ENCODE measurements at regions not wholly inside any gene's neighbourhood (a gene's known extent, or its start where the extent isn't known, plus 50 kb on each side); places are given as distances from the start of the nearest gene placed in this dataset.

DNA sequence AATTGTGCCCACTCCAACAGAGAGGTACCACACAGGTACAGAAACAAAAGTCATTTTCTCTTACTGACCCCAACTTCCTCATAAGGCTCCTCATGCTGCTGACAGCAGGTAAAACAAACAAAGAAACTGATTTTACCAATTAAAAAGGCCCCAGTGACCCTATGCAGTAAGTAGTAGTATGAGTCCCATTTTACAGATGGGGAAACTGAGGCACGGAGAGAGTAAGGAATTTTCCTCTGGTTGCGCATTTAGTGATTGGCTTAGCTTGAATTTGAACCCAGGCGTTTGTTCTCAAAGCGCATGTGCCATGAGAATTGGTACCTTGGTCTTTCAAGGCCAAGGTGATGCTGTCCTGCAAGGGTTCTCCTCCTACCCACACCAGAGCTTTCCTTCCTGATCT, 66.1 kb upstream of the ZBTB40 start:
- TF ChIP-seq, protein P1, sequence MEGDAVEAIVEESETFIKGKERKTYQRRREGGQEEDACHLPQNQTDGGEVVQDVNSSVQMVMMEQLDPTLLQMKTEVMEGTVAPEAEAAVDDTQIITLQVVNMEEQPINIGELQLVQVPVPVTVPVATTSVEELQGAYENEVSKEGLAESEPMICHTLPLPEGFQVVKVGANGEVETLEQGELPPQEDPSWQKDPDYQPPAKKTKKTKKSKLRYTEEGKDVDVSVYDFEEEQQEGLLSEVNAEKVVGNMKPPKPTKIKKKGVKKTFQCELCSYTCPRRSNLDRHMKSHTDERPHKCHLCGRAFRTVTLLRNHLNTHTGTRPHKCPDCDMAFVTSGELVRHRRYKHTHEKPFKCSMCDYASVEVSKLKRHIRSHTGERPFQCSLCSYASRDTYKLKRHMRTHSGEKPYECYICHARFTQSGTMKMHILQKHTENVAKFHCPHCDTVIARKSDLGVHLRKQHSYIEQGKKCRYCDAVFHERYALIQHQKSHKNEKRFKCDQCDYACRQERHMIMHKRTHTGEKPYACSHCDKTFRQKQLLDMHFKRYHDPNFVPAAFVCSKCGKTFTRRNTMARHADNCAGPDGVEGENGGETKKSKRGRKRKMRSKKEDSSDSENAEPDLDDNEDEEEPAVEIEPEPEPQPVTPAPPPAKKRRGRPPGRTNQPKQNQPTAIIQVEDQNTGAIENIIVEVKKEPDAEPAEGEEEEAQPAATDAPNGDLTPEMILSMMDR (IDR thresholded peaks at IDR 0.05; ENCODE audit: control insufficient read depth, insufficient read depth, low read depth, low read length, missing control alignments) = no peak
- no peak for DNase-seq (ENCODE audit: low read depth)
- no peak overlapping the region for H3K4me3 ChIP-seq (ENCODE audit: control insufficient read depth, low read depth, low read length)

DNA sequence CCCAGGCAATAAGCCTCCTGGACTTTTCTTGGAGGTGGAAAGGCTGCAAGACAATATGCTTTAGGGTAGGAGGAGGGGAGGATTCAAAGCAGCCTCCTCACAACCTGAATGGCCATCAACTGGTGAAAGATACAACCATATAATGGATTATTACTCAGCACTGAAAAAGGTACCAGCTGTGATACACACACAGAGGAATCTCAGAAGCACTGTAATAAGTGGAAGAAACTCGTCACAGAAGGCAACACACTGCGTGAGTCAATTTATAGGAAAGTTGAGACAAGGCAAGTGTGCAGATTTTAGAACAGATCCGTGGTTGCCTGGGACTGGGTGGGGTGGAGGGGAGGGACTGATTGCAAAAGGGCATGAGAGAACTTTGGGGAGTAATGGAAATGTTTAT, 64.9 kb upstream of the ZBTB40 start:
- no peak for DNase-seq (ENCODE audit: low read depth)
- H3K4me3 ChIP-seq (ENCODE audit: control insufficient read depth, low read depth, low read length) = no peak overlapping the region
- TF ChIP-seq, protein P1 (IDR thresholded peaks at IDR 0.05; ENCODE audit: control insufficient read depth, insufficient read depth, low read depth, low read length, missing control alignments) = no peak

DNA sequence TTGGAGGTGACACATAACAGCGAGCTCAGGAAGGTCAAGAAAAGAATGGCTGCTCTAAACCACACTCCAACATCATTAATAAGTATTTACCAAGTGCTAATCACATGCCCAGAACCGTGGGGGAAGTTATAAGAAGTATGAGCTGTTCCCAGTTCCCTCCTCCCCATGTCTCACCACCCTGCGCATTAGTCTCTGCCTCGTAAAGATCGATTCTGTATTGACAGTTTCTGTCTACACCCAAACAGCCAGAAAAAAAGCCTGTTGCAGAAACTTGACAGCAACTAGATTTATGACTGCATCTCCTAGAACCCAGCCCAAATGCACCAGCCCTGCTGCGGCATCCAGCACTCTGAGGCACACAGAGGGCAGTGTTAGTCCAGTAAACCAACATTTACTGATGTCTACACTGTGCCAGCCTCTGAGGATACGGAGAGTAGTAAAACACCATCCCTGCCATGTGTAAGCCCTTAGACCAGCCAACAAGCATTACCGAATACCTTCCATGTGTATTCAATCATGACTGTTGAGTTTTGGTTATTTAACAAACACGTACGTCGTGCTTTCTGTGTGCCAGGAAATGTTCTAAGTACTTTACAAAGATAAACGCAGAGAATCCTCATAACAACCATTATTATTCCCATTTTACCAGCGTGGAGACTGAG, 63.6 kb upstream of the ZBTB40 start:
- no peak overlapping the region for H3K4me3 ChIP-seq (ENCODE audit: control insufficient read depth, low read depth, low read length)
- TF ChIP-seq, protein P1 (IDR thresholded peaks at IDR 0.05; ENCODE audit: control insufficient read depth, insufficient read depth, low read depth, low read length, missing control alignments) = no peak
- peak; percentile 43 for DNase-seq (ENCODE audit: low read depth)

DNA sequence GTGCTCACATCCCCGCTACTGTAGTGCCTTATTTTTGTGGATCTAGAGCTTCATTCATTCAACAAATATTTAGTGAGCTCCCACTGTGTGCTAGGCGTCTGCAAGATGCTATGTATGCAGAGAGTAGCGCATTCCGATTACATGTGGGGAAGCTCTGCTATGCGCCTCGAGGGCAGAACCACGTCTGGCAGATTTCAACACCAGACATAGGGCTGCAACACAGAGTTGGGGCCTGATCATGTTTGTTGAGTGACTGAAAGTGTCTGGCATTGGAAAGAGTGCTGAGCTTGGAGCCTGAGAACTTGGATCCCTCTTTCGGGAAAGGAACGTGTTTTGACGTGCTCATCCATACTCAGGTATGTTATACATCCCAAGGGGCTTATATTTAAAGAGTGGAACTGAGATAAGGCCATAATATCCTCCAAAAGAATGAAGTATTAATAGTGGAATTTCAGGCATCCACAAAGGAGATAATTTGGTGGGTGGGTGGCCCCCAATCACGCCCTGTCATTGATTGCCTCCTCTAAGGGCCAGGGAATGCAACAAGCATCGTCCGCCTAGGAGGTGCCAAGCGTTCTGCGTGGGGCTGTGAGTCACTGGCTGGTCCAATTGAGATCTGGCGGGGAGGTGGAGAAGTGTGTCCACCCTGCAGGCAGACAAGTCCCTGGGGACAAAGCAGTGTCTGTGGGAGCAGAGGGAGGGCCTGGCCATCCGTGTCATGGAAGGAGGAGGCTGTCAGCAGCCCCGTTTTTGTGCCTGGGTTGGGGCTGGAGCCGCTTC, 62.8 kb upstream of the ZBTB40 start:
- DNase-seq (ENCODE audit: low read depth) = peak; percentile 87
- TF ChIP-seq, protein P1 (IDR thresholded peaks at IDR 0.05; ENCODE audit: control insufficient read depth, insufficient read depth, low read depth, low read length, missing control alignments) = no peak
- no peak overlapping the region for H3K4me3 ChIP-seq (ENCODE audit: control insufficient read depth, low read depth, low read length)

DNA sequence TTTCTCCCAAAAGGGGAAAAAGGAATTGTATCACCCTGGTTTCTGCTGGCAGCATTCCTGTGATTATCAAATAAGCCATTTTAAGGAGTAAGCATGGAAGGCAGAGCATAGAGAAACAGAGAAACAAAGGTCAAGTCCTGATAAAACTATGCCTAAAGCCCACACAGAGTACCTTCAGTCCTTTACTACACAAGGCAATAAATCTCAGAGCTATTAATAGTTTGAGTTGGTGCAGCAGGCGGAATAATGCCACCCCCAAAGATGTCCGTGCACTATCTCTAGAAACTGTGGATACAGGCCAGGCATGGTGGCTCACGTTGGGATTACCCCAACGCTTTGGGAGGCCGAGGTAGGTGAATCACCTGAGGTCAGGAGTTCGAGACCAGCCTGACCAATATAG, 58.1 kb upstream of the ZBTB40 start:
- TF ChIP-seq, protein P1 (IDR thresholded peaks at IDR 0.05; ENCODE audit: control insufficient read depth, insufficient read depth, low read depth, low read length, missing control alignments) = no peak
- no peak for DNase-seq (ENCODE audit: low read depth)
- no peak overlapping the region for H3K4me3 ChIP-seq (ENCODE audit: control insufficient read depth, low read depth, low read length)

DNA sequence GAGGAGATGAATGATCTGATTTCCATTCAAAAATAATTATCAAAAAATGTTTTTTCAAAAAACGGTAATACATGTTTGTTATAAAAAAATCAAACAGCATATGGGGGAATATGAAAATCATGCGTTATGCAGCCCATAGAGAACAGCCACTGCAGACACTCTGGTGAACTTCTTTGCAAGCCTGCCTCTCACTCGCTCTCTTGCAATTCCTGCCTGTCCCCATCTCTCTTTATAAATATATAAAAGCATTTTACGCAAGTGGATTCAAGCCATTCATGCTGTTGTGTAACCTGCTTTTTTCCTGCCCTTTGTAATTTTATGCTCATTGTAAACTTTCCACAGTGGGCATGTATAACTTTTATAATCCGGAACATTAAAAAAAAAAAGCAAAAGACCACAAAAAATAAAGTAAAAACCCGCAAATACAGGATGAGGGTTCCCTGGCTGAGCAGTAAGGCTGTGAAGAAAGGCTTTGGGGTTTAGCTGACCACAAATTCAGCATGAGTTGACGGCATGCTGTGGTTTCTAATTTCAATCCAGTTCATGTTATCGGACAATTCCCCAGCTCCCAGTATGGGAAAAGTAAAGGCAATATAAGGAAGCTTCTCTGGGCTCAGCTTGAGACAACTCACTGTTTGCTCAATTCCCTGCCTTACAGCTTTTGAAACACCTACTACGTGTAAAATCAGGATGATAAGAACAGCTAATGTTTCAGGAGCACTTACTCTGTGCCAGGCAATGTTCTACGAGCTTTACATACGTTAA, 52.8 kb upstream of the ZBTB40 start:
- TF ChIP-seq, protein P1 (IDR thresholded peaks at IDR 0.05; ENCODE audit: control insufficient read depth, insufficient read depth, low read depth, low read length, missing control alignments) = no peak
- no peak overlapping the region for H3K4me3 ChIP-seq (ENCODE audit: control insufficient read depth, low read depth, low read length)
- peak; percentile 39 for DNase-seq (ENCODE audit: low read depth)
